CD14-positive monocyte (primary cell): ENCODE measurements at regions not wholly inside any gene's neighbourhood (a gene's known extent, or its start where the extent isn't known, plus 50 kb on each side); places are given as distances from the start of the nearest gene placed in this dataset.

Experiments
- DNase-seq, 3 donors: peaks; one replicate each; pipeline ENCODE4 v3.0.0-alpha.2; 2011 to 2022
- H2AFZ ChIP-seq: 2 replicates; pipeline ENCODE4 v1.6.0; 2012; ENCODE audit warnings: mild to moderate bottlenecking, low read depth, low read length, inconsistent platforms; ENCODE audit not compliant: insufficient read depth, poor library complexity, severe bottlenecking
- H3K27ac ChIP-seq, 2 donors: 1 replicate in 1 of 2; 2 replicates in 1 of 2; pipeline ENCODE4 v1.5.1; 2012 to 2013; ENCODE audit warnings: low read length in 2 of 2, control low read depth in 1 of 2, inconsistent platforms in 1 of 2, low read depth in 1 of 2, mild to moderate bottlenecking in 1 of 2
- H3K27me3 ChIP-seq, 2 donors: one replicate each; pipeline versions ENCODE4 v1.6.0 to v1.6.1; 2011 to 2013; ENCODE audit warnings: low read length in 2 of 2; ENCODE audit not compliant: control insufficient read depth in 2 of 2, insufficient read depth in 2 of 2
- H3K36me3 ChIP-seq, 2 donors: replicated peaks in 1 of 2; 1 replicate in 1 of 2; 2 replicates in 1 of 2; pipeline versions ENCODE4 v1.5.1 to v1.6.1; 2012 to 2013; ENCODE audit warnings: low read length in 2 of 2, control low read depth in 1 of 2, inconsistent platforms in 1 of 2, mild to moderate bottlenecking in 1 of 2; ENCODE audit not compliant: insufficient read depth in 2 of 2, control insufficient read depth in 1 of 2
- H3K4me1 ChIP-seq, 2 donors: 1 replicate in 1 of 2; 2 replicates in 1 of 2; pipeline versions ENCODE4 v1.5.1 to v1.6.1; 2012 to 2013; ENCODE audit warnings: low read length in 2 of 2, control low read depth in 1 of 2, inconsistent platforms in 1 of 2, mild to moderate bottlenecking in 1 of 2, moderate library complexity in 1 of 2; ENCODE audit not compliant: insufficient read depth in 2 of 2, control insufficient read depth in 1 of 2
- H3K4me2 ChIP-seq: replicated peaks from 2 replicates; pipeline ENCODE3; 2012; ENCODE audit warnings: low read length, moderate library complexity, mild to moderate bottlenecking; ENCODE audit not compliant: poor library complexity, severe bottlenecking; ENCODE audit errors: extremely low read depth
- H3K4me3 ChIP-seq, 3 experiments: fragments of 200-600 bp in 1 of 3; sonication (generic) in 1 of 3; replicated peaks in 1 of 3; 1 replicate in 2 of 3; 2 replicates in 1 of 3; pipeline ENCODE4 v1.5.1; 2011 to 2013; ENCODE audit warnings: low read length in 3 of 3, mild to moderate bottlenecking in 3 of 3, control low read depth in 2 of 3, low read depth in 2 of 3, inconsistent platforms in 1 of 3, moderate library complexity in 1 of 3
- H3K79me2 ChIP-seq: 2 replicates; pipeline ENCODE4 v1.6.0; 2012; ENCODE audit warnings: mild to moderate bottlenecking, control low read depth, inconsistent platforms, low read length, moderate library complexity; ENCODE audit not compliant: insufficient read depth
- H3K9ac ChIP-seq: 2 replicates; pipeline ENCODE4 v1.6.0; 2017; ENCODE audit warnings: low read length, mild to moderate bottlenecking; ENCODE audit not compliant: insufficient read depth, poor library complexity, severe bottlenecking
- H3K9me3 ChIP-seq, 2 donors: replicated peaks in 1 of 2; 1 replicate in 1 of 2; 2 replicates in 1 of 2; pipeline versions ENCODE4 v1.5.1 to v1.6.1; 2012 to 2013; ENCODE audit warnings: low read length in 2 of 2, control low read depth in 1 of 2; ENCODE audit not compliant: control insufficient read depth in 1 of 2, insufficient read depth in 1 of 2
- H4K20me1 ChIP-seq: 2 replicates; pipeline ENCODE4 v1.6.0; 2012; ENCODE audit warnings: mild to moderate bottlenecking, low read length, control low read depth, moderate library complexity; ENCODE audit not compliant: insufficient read depth
- H3K27ac Mint-ChIP-seq, 7 donors: one replicate each; pipeline ENCODE4 v1.8.0; 2020; ENCODE audit warnings: mild to moderate bottlenecking in 7 of 7, mixed read lengths in 7 of 7, moderate library complexity in 6 of 7, inconsistent platforms in 2 of 7
- H3K27me3 Mint-ChIP-seq, 3 donors: one replicate each; pipeline ENCODE4 v1.8.0; 2021 to 2022; ENCODE audit warnings: low read depth in 3 of 3, mild to moderate bottlenecking in 3 of 3, mixed read lengths in 3 of 3, moderate library complexity in 3 of 3, inconsistent platforms in 1 of 3
- H3K36me3 Mint-ChIP-seq, 2 donors: one replicate each; pipeline ENCODE4 v1.8.0; 2020; ENCODE audit warnings: mixed read lengths in 2 of 2, inconsistent platforms in 1 of 2, mild to moderate bottlenecking in 1 of 2
- H3K4me1 Mint-ChIP-seq: one replicate; pipeline ENCODE4 v1.8.0; 2020; ENCODE audit warnings: mild to moderate bottlenecking, mixed read lengths
- H3K4me3 Mint-ChIP-seq, 2 donors: one replicate each; pipeline ENCODE4 v1.8.0; 2020; ENCODE audit warnings: mild to moderate bottlenecking in 2 of 2, mixed read lengths in 2 of 2, moderate library complexity in 1 of 2
- H3K9me3 Mint-ChIP-seq, 7 donors: one replicate each; pipeline ENCODE4 v1.8.0; 2020 to 2022; ENCODE audit warnings: mixed read lengths in 7 of 7, mild to moderate bottlenecking in 6 of 7, moderate library complexity in 6 of 7, inconsistent platforms in 2 of 7
- CTCF ChIP-seq: fragments of 200-600 bp; IDR thresholded peaks from one replicate; pipeline ENCODE4 v1.8.0; 2022; ENCODE audit warnings: antibody characterized with exemption, mild to moderate bottlenecking
- WGBS: methylation state at CpG from one replicate; pipeline ENCODE4 v1.1.5; 2013; ENCODE audit warnings: missing lambda C conversion rate; ENCODE audit not compliant: insufficient coverage; 5-methylcytosine and 5-hydroxymethylcytosine counted together
- intact Hi-C, 2 donors: fragments of 100-400 bp; cut with micrococcal nuclease; formaldehyde crosslinking; loops; one replicate each; pipeline versions ENCODE4 v1.15.0 to v1.15.1; 2023

GRCh38 chr20:20797521-20798310, 85.3 kb upstream of the RALGAPA2 start:
- no peak overlapping the region for H3K9ac ChIP-seq
- H3K4me3 ChIP-seq = no peak overlapping the region
- no peaks in the 10 kb centered on the region for H3K36me3 ChIP-seq
- DNase-seq = no peak
- H3K4me1 ChIP-seq = no peaks in the 10 kb centered on the region
- no peaks in the 10 kb centered on the region for H3K9me3 ChIP-seq
- no peaks in the 10 kb centered on the region for H3K36me3 Mint-ChIP-seq
- intact Hi-C loops = no loop called here
- no peak overlapping the region for H3K27ac Mint-ChIP-seq
- no peak overlapping the region for H3K27ac ChIP-seq
- no peaks in the 10 kb centered on the region for H3K4me1 Mint-ChIP-seq
- H3K27me3 ChIP-seq = no peaks in the 10 kb centered on the region
- H3K4me3 Mint-ChIP-seq = no peak overlapping the region
- 98% methylated on average over 8 of the region's 14 CpGs for WGBS
- H3K27me3 Mint-ChIP-seq = peaks cover 1 to 5% (median 4%) of the 10 kb centered on the region in 3 donors
- no peak overlapping the region for H2AFZ ChIP-seq
- no peaks in the 10 kb centered on the region for H4K20me1 ChIP-seq
- no peaks in the 10 kb centered on the region for H3K9me3 Mint-ChIP-seq
- TF ChIP-seq CTCF = no peak
- H3K4me2 ChIP-seq = no peak overlapping the region
- H3K79me2 ChIP-seq = no peaks in the 10 kb centered on the region

- Mint-ChIP-seq H3K27me3 (peaks cover 1 to 6% (median 4%) of the 10 kb centered on the region in 3 donors), H3K4me1 (no peaks in the 10 kb centered on the region), H3K9me3 (no peaks in the 10 kb centered on the region), H3K4me3 (no peak overlapping the region), H3K27ac (no peak overlapping the region), H3K36me3 (no peaks in the 10 kb centered on the region)
- Histone ChIP-seq H4K20me1 (no peaks in the 10 kb centered on the region), H2AFZ (no peak overlapping the region), H3K79me2 (no peaks in the 10 kb centered on the region), H3K36me3 (no peaks in the 10 kb centered on the region), H3K4me3 (no peak overlapping the region), H3K27me3 (no peaks in the 10 kb centered on the region), H3K27ac (no peak overlapping the region), H3K9me3 (no peaks in the 10 kb centered on the region), H3K4me1 (no peaks in the 10 kb centered on the region), H3K9ac (no peak overlapping the region), H3K4me2 (no peak overlapping the region)
- WGBS = 98% methylated on average over 10 of the region's 18 CpGs
- no peak for DNase-seq
- no peak for TF ChIP-seq CTCF
- intact Hi-C loops = no loop called here
These were observed 84.5 kb upstream of the RALGAPA2 start for GRCh38 chr20:20796766-20797440.
